ENCODE measurements at regions not wholly inside any gene's neighbourhood (a gene's known extent, or its start where the extent isn't known, plus 50 kb on each side); places are given as distances from the start of the nearest gene placed in this dataset.

DNA sequence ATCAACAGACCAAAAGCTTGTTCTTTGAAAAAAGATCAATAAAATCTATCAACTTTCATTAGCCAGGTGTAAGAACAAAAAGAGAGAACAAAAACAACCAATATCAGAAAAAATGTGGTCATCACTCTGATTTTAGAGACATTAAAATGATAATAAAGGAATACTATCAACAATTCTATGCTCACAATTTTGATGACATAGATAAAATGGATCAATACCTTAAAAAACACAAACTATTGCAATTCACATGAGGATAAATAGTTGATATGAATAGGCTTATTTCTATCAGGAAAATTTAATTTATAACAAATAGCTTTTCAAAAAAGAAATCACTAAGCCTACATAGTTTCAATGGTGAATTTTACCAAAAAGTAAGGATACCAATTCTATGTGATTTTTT lies 809.4 kb upstream of the EYS start:
- TF ChIP-seq EZH2 (IDR thresholded peaks at IDR 0.05; ENCODE audit: borderline replicate concordance, low read depth, low read length, severe bottlenecking), result no peak
- TF ChIP-seq, protein P1, sequence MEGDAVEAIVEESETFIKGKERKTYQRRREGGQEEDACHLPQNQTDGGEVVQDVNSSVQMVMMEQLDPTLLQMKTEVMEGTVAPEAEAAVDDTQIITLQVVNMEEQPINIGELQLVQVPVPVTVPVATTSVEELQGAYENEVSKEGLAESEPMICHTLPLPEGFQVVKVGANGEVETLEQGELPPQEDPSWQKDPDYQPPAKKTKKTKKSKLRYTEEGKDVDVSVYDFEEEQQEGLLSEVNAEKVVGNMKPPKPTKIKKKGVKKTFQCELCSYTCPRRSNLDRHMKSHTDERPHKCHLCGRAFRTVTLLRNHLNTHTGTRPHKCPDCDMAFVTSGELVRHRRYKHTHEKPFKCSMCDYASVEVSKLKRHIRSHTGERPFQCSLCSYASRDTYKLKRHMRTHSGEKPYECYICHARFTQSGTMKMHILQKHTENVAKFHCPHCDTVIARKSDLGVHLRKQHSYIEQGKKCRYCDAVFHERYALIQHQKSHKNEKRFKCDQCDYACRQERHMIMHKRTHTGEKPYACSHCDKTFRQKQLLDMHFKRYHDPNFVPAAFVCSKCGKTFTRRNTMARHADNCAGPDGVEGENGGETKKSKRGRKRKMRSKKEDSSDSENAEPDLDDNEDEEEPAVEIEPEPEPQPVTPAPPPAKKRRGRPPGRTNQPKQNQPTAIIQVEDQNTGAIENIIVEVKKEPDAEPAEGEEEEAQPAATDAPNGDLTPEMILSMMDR (IDR thresholded peaks at IDR 0.05; ENCODE audit: borderline replicate concordance, extremely low read depth, low read length, poor library complexity, severe bottlenecking), result no peak
